Esophagus muscularis mucosa (tissue), 4 donors: ENCODE measurements at regions not wholly inside any gene's neighbourhood (a gene's known extent, or its start where the extent isn't known, plus 50 kb on each side); places are given as distances from the start of the nearest gene placed in this dataset.

ENCODE experiments used
- DNase-seq: peaks from one replicate; pipeline ENCODE4 v3.0.0-alpha.2; 2017; ENCODE audit errors: extremely low spot score
- H3K27ac ChIP-seq, 4 donors: fragments of 200-600 bp; sonication (generic); replicated peaks in 1 of 4; 1 replicate in 3 of 4; 2 replicates in 1 of 4; pipeline ENCODE4 v1.5.1; 2016 to 2019; ENCODE audit warnings: mild to moderate bottlenecking in 1 of 4
- H3K27me3 ChIP-seq, 4 donors: fragments of 200-600 bp; sonication (generic); one replicate each; pipeline versions ENCODE4 v1.5.1 to v1.6.0; 2016 to 2019
- H3K36me3 ChIP-seq, 4 donors: fragments of 200-600 bp; sonication (generic); one replicate each; pipeline ENCODE4 v1.5.1; 2016 to 2019
- H3K4me1 ChIP-seq, 4 donors: fragments of 200-600 bp; sonication (generic); one replicate each; pipeline ENCODE4 v1.5.1; 2016 to 2019
- H3K4me3 ChIP-seq, 4 donors: fragments of 200-600 bp; sonication (generic); 1 replicate in 2 of 4; 2 replicates in 2 of 4; pipeline ENCODE4 v1.5.1; 2016 to 2019; ENCODE audit warnings: mild to moderate bottlenecking in 4 of 4, moderate library complexity in 1 of 4
- H3K9me3 ChIP-seq, 4 donors: fragments of 200-600 bp; sonication (generic); 1 replicate in 3 of 4; 2 replicates in 1 of 4; pipeline ENCODE4 v1.5.1; 2016 to 2019
- CTCF ChIP-seq, 3 experiments: fragments of 200-600 bp in 2 of 3; fragments of 450-650 bp in 1 of 3; sonication (generic) in 2 of 3; IDR thresholded peaks; one replicate each; pipeline ENCODE4 v1.5.1; 2017 to 2019; ENCODE audit warnings: antibody characterized with exemption in 3 of 3, mild to moderate bottlenecking in 2 of 3, moderate library complexity in 1 of 3
- EP300 ChIP-seq: sonication (generic); formaldehyde crosslinking; IDR thresholded peaks from one replicate; pipeline ENCODE4 v1.6.1; 2017; ENCODE audit warnings: antibody characterized with exemption
- POLR2A ChIP-seq: fragments of 450-650 bp; IDR thresholded peaks from one replicate; pipeline ENCODE4 v1.6.1; 2017; ENCODE audit warnings: antibody characterized with exemption, moderate library complexity, mild to moderate bottlenecking, low read depth
- POLR2AphosphoS5 ChIP-seq, 2 donors: sonication (generic); formaldehyde crosslinking; IDR thresholded peaks; one replicate each; pipeline ENCODE4 v1.6.1; 2017; ENCODE audit warnings: antibody characterized with exemption in 2 of 2
- WGBS: methylation state at CpG from one replicate; pipeline ENCODE4 v1.1.5; 2018; 5-methylcytosine and 5-hydroxymethylcytosine counted together
- intact Hi-C: fragments of 100-400 bp; cut with DNase I; formaldehyde crosslinking; loops from one replicate; pipeline ENCODE4 v1.15.1; 2023

DNA sequence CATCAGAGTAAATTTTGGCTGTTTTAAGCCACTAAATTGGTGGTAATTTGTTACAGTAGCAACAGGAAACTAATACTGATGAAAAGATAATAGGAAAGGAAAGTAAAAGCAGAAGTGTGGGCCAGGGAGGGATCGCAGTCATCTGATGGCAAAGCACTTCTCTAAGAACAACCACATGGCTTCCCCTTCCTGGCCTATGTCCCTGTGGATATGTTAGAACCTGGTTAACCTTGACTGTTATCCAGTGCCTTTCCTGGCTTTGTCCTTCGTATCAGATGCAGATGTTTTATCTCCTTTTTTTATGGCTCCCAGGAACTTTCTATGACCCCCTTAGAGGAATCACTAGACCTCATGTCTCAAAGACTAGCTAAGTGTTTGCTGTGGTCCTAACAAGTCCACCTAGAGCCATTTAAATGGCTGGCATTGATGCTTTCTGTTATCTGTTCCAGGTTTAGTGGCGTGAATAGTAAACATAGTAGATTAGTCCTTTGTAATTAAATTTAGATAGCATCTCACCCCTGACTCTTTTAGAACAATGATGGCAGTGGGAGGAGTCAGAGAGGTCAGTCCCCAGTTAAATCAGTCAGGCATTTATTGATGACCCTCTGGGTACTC lies 79.2 kb upstream of the PHACTR2 start:
- peaks cover 21 to 38% (median 36%) of the 10 kb centered on the region in 4 donors for H3K4me1 ChIP-seq
- H3K36me3 ChIP-seq = no peaks in the 10 kb centered on the region
- 67% methylated on average over 3 of the region's 3 CpGs for WGBS
- H3K27ac ChIP-seq = peak overlapping the region in 1 of 4 donors; percentile 5
- TF ChIP-seq POLR2AphosphoS5 (IDR thresholded peaks at IDR 0.05) (no peak), EP300 (no peak), CTCF (IDR thresholded peaks at IDR 0.05) (no peak), POLR2A (no peak)
- no peaks in the 10 kb centered on the region for H3K9me3 ChIP-seq
- intact Hi-C loops = loop anchor here (5.0 kb wide), 1 partner anchor 79 kb away; the partner anchor contains the start of gene PHACTR2
- no peak for DNase-seq
- no peak overlapping the region for H3K4me3 ChIP-seq
- H3K27me3 ChIP-seq = no peaks in the 10 kb centered on the region

DNA sequence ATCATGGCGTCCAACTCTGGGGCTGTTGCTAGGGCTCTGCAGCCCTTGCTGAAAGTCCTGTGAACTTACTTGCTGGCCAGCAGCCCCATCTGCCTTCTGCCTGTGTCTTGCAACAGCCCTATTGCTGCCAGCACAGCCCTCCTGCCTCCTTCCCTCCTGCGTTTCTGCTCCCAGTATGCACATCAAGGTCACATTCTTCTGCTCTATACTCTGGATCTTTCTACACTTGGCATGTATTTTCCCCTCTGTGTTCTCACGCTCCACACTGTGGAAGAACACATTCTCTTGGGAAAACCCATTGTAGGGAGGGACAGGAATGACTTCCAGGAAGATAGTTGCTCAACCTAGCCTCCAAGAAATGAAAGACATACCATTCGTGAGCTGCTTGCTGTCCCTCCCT lies 80.9 kb upstream of the PHACTR2 start:
- no peaks in the 10 kb centered on the region for H3K36me3 ChIP-seq
- intact Hi-C loops = loop anchor here (5.0 kb wide), 1 partner anchor 80 kb away; the partner anchor contains the start of gene PHACTR2
- H3K9me3 ChIP-seq = no peaks in the 10 kb centered on the region
- TF ChIP-seq CTCF (IDR thresholded peaks at IDR 0.05) = no peak
- TF ChIP-seq POLR2A = no peak
- TF ChIP-seq POLR2AphosphoS5 (IDR thresholded peaks at IDR 0.05) = peak; percentile 33 to 48
- no peak for TF ChIP-seq EP300
- H3K27ac ChIP-seq = peak overlapping the region in 2 of 4 donors; percentile 36 to 39
- no peak for DNase-seq
- H3K27me3 ChIP-seq = no peaks in the 10 kb centered on the region
- no peak overlapping the region for H3K4me3 ChIP-seq
- peaks cover 21 to 38% (median 36%) of the 10 kb centered on the region in 4 donors for H3K4me1 ChIP-seq
- WGBS = 63% methylated on average over 4 of the region's 4 CpGs

- Histone ChIP-seq H3K36me3 (no peaks in the 10 kb centered on the region), H3K27me3 (no peaks in the 10 kb centered on the region), H3K4me3 (no peak overlapping the region), H3K4me1 (peaks cover 21 to 38% (median 36%) of the 10 kb centered on the region in 4 donors), H3K9me3 (no peaks in the 10 kb centered on the region), H3K27ac (peak overlapping the region; percentile 39 to 69 (median 54))
- no peak for DNase-seq
- TF ChIP-seq POLR2A = no peak
- WGBS = 57% methylated on average over 5 of the region's 5 CpGs
- intact Hi-C loops = loop anchor here (5.0 kb wide), 1 partner anchor 82 kb away; the partner anchor contains the start of gene PHACTR2
Measured at GRCh38 chr6:143595251-143596036, 82.3 kb upstream of the PHACTR2 start.

DNA sequence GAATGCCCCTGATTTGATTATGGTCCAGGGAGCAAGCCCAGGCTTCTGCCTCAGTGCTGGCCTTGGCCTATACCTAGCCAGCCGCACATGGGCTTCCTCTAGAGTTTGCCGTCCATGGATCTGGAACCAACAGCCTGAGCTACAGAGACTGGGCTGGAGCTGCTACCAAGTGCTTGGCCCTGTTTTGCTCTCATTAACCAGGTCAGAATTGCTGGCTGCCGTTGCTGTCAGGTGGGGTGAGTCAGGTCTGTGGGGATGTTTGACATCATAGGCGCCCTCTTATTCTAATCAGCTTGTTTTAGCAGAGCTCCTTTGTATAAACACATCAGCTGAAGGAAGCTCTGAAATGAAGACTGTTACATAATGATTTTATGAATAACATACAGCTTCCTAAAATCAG lies 83.1 kb upstream of the PHACTR2 start:
- intact Hi-C loops = loop anchor here (5.0 kb wide), 1 partner anchor 83 kb away; the partner anchor contains the start of gene PHACTR2
- no peak for DNase-seq
- 56% methylated on average over 1 of the region's 4 CpGs for WGBS
- H3K9me3 ChIP-seq = no peaks in the 10 kb centered on the region
- no peak overlapping the region for H3K4me3 ChIP-seq
- peaks cover 21 to 38% (median 36%) of the 10 kb centered on the region in 4 donors for H3K4me1 ChIP-seq
- H3K36me3 ChIP-seq = no peaks in the 10 kb centered on the region
- TF ChIP-seq POLR2AphosphoS5 (IDR thresholded peaks at IDR 0.05) = peak in 1 of 2 donors; percentile 19
- TF ChIP-seq POLR2A = no peak
- no peaks in the 10 kb centered on the region for H3K27me3 ChIP-seq
- peak overlapping the region; percentile 9 to 69 (median 54) for H3K27ac ChIP-seq

DNA sequence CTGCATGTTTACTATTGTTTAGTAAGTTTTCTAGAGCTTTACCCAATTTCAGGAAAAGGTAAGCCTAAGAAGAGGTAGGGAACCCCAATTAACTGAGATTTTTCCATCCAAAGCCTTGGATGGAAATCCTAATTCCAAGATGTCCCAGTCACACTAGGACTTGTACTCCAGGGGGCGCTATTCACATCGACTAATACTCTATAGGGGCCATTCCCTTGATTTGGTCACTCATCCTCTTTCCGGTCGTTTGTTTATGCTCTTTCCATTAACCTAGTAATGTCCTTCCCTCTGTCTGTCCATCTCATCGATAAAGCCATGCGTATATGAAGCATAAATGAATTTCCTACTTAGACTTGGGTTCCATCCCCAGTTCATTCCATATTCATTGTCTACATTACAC lies 80.8 kb upstream of the FUCA2 start:
- Histone ChIP-seq H3K4me1 (peaks cover 15 to 33% (median 31%) of the 10 kb centered on the region in 4 donors), H3K27me3 (no peaks in the 10 kb centered on the region), H3K36me3 (no peaks in the 10 kb centered on the region), H3K27ac (no peak overlapping the region), H3K4me3 (no peak overlapping the region), H3K9me3 (no peaks in the 10 kb centered on the region)
- intact Hi-C loops = no loop called here
- WGBS = 73% methylated on average over 6 of the region's 6 CpGs
- no peak for DNase-seq
- peak in 1 of 3 experiments; percentile 20 for TF ChIP-seq CTCF (IDR thresholded peaks at IDR 0.05)
- no peak for TF ChIP-seq EP300
